ENCODE measurements at regions not wholly inside any gene's neighbourhood (a gene's known extent, or its start where the extent isn't known, plus 50 kb on each side); places are given as distances from the start of the nearest gene placed in this dataset.
"Not testable (repeated sequence)": the region's sequence is repeated elsewhere in the genome, so short reads cannot be mapped to it uniquely, and the experiment has no call there.

DNA sequence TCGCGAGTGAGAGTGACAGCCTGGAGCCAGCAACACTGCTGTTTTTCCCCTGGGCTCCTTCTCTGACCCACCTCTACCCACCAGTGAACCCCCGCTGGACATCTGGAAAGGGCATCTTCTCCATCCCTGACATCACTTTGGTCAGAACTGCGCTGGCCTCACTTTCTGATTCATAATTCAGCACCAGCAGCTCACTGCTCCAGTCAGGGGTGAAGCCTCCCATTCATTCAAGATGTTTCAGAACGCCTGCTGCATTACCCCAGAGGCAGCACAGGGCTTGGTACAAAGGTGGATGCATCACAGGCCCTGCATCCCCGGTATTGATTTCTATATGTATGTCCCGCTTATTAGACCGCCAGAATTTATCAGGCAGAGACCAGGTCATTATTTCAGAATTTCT, 182.8 kb upstream of the TSHZ3 start:
- no peak for DNase-seq

GRCh38 chr19:31533114-31533513, 183.9 kb upstream of the TSHZ3 start:
- no peak for DNase-seq

DNA sequence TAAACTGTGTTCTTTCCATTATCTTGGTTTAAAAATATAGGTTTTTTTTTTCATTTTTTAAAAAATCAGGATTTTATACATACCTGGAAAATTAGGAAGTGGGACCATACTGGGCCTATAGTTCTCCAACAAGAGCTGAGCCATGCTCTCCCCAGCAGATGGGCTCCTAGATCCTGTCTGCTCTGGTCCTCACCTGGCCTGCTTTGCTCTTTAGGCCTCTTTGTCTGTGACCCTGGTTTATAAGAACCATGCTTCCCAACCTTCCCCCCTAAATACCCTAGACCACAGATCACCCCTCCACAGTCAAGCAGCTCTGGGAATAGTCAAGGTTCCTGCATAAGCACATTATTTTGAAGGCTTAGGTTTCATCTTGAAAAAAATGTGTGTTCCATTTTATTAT, 185.0 kb upstream of the TSHZ3 start:
- no peak for DNase-seq

DNA sequence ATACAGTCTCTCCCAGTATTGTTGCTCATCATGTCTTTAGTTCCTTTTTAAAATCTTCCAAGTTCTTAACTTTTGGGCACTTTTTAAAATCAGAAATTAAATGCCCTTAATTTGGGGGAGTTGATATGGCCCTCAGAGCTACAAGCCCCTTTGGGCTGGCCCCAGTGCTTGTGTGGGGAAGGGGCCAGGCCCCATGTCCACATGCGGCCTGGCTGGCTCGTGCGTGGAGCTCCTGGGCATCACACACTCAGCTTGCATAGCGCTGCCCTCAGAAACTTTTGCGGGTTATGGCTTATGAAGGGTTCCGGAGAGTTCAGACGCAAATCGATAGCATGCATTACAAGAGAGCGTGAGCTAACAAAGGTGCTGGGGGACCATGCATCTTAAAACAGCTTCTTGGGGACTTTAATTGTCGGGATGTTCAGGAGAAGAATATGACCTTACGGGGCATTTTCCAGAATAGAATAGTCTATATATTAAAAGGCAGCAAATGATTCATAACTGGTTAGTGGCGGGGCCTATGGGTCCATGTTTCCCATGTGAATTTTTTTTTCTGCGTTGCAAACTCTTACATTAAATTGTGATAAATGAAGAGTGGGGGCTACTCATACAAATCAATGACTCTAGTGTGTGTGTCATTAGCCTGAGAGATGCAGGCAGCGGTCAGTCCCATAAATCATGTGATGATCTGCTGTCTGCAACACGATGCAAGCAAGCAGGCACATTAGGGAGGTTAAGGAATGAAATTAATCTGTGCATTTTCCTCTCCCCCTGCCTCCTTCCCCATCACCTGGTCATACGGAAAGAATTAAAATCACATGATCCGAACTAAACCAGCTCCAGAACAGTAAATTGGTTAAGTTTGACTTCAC, 185.8 kb upstream of the TSHZ3 start:
- no peak for DNase-seq

DNA sequence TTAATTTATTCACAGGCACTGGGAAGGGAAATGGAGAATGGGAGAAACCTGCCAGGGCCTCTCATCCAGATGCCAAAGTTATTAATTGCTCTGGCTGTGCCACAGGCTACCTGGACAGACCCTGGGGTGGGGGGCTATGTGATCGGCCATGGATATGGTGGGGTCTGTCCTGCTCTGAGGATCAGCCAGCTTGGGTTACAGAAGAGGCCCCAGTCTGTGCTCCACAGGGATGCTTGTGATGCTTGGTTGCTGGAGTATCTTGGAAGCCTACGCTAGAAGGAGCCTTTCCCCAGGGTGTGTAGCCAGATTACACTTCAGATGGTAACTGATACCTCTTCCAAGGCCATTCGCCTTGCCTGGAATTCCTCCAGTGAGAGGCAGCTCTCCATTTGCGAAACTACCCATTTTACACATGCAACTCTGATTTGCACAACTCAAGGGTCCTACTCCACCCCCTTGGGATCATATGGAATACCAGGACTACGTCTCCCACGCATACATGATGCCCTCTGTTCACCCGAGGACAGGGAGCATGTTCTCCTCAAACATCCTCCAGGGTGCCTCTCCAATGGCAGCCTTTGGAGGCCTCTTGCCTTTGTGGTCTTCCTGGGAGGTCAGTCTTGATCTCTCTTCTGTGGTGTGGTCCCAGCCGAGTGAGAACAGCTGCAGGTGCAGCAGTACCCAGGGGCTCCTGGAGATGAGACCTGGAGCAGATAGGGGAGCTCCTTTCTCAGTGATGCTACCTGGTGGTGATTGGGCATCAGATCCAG, 186.6 kb upstream of the TSHZ3 start:
- no peak for DNase-seq

DNA sequence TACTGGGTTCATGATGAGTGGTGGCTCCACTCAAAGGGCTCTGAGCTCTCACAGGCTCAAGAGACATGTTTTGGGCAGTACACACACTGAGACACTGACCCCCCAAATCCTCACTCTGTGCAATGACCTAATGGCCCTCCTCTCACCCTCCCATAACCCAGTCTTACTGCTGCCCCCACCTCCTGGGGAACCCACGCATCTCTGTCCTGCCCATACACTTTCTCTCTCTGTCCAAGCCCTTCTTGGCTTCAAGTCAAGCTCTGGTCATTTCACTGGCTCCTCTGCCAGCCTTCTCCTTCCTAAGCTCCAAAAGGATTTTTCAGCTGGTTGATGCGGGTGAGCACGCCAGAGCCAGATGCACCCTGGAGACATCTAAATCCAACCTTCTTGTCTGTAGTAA, 187.9 kb upstream of the TSHZ3 start:
- no peak for DNase-seq

DNA sequence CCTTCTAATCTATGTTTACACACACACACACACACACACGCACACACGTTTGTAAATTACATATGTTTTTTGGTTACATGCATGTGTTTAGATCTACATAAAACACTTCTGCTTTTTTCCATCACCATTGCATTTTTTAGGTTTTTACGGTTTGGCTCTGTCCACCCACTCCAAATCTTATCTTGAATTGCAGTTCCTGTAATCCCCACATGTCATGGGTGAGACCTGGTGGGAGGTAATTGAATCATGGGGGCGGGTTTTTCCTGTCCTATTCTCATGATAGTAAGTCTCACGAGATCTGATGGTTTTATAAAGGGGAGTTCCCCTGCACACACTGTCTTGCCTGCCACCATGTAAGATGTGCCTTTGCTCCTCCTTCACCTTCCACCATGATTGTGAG, 188.7 kb upstream of the TSHZ3 start:
- not testable (repeated sequence) for DNase-seq

DNA sequence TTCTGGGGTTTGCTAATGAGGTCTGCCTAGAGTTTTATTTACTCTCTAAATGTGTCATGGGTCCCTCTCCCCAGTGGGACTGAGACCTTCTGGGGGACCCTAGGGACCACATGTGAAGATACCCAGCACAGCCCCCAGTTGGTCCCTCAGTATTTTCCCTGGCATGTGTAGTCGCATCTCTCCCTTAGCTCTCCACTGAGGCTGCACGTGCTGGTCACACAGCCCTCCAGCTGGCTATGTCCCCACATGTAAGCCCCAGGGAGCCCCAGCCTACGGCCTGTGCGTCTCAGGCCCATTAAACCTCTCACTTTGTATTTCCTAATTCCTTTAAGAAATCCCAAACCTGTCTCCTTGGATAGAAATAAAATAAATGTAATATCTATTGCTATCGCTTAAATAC, 189.6 kb upstream of the TSHZ3 start:
- DNase-seq, result no peak

DNA sequence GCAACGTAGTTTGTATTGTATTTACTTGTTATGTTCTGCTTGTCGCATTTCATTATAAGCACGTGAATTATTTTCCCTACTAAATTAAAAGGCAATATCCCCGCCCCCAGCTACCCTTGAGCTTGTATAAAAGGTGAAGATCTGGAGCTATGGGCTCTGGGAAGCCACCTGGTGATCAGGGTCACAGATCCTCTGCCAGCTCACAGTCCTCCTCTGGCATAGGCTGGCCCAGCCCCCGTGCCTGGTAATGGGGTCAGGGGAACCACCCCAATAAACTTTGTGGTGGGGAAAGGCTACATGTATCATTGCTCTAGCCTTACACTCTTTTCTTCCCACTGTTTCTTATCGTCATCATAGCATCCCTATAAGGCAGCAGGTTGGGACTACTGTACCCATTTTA, 190.2 kb upstream of the TSHZ3 start:
- no peak for DNase-seq

DNA sequence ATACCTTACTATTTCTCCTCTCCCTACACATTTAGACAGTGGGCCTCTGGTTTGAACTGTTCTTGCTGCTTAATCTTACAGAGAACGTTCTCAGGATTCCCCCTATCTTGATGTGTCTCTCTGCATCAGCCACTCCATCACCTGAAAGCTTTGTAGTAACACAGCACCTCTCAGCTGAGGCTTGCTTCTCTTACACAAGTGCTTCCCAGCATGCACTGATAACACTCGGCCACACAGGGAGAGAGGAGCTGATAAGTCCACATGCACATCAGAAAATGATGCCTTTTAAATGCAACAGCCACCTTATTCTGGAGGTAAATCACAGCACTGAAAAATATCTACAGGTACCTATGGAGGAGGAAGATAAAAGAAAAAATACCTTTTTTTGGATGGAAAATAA, 192.2 kb upstream of the TSHZ3 start:
- DNase-seq, result no peak

DNA sequence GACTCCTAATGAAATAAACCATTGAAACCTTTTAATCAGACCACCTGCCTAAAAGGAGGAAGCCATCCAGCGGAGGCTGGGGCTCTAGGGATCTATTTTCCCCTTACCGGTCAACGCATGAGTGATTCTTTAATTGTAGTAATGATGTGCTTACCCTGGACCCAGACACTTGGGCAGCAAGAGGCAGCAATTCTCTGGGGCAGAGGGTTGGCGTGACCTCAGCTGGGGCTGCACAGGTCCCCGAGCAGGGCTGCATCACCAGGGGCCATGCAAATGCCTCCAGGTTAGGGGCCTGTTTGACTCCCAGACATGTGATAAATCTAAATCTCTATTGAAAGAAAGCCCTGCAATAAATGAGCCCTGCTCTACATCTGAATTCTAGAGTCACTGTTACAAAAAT, 194.2 kb upstream of the TSHZ3 start:
- no peak for DNase-seq

DNA sequence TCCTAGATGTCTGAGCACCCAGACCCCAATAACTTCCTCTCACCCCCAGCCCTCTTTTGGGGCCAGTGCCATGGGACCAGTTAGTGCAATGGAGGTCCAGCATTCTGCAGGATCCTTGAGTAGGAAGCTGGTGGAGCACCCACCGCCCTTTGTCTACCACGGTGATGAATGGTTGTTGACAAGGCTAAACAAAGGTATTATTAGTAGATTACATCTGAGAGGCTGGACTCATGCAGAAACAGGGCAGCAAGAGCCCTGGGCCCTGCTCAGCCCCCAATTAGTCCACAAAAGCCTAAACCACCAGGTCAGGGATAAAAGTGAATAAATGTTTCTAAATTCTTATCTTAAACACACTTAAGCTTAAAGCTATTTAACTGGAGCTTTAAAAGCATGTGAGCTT, 196.5 kb upstream of the TSHZ3 start:
- no peak for DNase-seq

- DNase-seq, result no peak
These were observed 197.1 kb upstream of the TSHZ3 start for GRCh38 chr19:31546205-31546960.

GRCh38 chr19:31548941-31549340, 199.7 kb upstream of the TSHZ3 start:
- DNase-seq, result no peak

GRCh38 chr19:31553112-31553845, 204.0 kb upstream of the TSHZ3 start:
- DNase-seq, result no peak

- no peak for DNase-seq
These were observed 204.6 kb upstream of the TSHZ3 start for GRCh38 chr19:31553846-31554215.

DNA sequence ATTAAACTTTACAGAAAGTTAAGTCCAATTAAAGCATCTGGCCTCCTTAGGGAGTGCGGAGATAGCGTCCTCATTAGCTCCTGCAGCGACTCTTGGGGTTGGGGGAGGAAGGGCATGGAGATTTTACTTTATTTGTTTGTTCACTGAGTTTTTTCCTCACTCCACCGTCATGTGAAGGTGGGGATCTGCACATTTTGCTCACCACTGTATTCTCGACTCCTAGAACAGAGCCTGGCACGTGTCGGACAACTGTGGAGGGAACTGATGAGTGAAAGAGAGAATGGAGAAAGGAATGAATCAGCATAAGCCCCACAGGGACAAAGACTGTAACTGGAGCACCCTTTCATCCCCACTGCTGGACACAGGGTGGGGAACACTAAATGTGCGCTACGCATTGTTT, 205.1 kb upstream of the TSHZ3 start:
- DNase-seq, result no peak

DNA sequence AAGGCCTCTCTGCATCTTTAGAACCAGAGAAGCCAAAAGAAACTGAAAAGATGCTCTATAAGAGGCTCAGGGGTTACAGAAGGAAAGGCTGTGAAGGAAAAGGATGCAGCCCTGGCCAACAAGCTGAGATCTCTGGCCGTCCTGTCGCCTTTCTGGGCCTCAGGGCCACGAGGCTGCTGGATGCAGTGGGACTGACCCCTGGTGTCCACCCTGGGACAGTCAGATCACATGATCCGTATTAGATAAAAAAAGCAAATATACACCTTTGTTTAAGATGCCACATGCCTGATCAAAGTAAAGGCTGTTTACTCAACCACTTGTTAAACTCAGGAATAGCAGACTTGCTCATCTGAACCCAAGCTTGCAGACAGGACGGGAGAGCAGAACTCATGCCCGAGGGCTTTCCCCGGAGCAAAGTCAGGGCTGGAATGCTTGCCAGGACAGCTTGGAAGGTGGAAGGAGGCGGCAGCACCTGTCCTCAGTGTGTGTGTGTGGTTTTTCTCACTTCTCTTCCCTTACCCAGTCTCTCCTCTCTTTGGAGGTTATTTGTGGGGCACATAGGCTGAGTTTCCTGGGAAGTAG, 206.5 kb upstream of the TSHZ3 start:
- no peak for DNase-seq

GRCh38 chr19:31559494-31559893, 210.3 kb upstream of the TSHZ3 start:
- DNase-seq, result no peak

DNA sequence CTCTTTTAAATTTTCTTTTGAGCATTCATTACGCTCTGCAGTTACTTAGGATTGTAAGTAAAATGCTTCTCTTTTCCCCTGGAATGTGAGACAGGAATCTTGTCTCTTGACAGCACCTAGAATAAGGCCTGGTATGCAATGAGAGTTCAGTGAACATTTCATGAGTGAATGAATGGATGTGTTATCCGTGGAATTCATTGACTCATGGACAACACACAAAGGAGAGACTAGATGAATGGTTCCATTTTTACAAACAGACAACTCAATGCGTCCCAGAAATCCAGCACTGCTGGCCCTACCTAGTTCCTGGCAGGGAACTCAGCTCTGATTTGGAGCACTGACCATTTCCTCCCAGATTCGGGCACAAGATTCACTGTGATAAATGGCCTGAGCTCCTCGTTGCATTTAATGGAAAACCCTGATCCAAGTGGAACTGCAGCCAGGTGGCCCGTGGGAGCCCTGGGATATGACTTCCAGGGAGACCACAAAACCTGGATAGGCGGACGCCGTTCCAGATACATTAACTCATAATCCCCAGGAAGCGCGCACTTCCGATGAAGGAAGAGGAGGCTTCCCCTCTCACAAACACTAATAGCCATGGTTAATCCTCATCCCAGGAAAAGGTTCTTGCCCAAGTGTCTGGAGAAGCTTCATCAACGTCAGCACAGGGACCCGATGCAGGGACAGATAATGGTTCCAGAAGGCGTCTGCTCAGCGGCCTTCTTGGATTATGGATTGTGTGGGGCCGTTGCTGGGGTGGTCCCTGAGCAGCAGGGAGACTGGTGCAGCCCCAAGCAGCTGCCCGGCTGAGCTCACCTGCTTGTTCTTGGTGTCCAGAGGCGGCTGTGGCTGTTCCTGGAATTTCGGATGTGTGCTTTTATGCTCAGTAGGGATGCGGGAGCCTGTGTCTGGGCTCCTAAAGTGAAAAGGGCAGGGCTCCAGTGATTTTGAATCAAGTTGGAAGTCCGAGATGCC, 211.1 kb upstream of the TSHZ3 start:
- DNase-seq, result no peak

GRCh38 chr19:31562966-31563612, 213.9 kb upstream of the TSHZ3 start:
- no peak for DNase-seq

Measured in NCI-H146 (cell line).